Smooth muscle cell (in vitro differentiated cells): ENCODE measurements at regions not wholly inside any gene's neighbourhood (a gene's known extent, or its start where the extent isn't known, plus 50 kb on each side); places are given as distances from the start of the nearest gene placed in this dataset.

Experiments
- DNase-seq: peaks from one replicate; lab custom pipeline; 2025; ENCODE audit not compliant: unreplicated experiment; lab: John Stamatoyannopoulos, UW
- H2AFZ ChIP-seq: fragments of 200-600 bp; sonication (generic); 2 replicates; pipeline ENCODE4 v1.6.0; 2016; ENCODE audit warnings: antibody characterized with exemption, low read depth, mild to moderate bottlenecking
- H3F3A ChIP-seq: fragments of 200-600 bp; sonication (generic); 2 replicates; pipeline ENCODE4 v1.6.0; 2017; ENCODE audit warnings: antibody characterized with exemption, low read depth
- H3K27ac ChIP-seq: fragments of 200-600 bp; sonication (generic); 2 replicates; pipeline ENCODE4 v1.5.1; 2016; ENCODE audit warnings: low read depth, mild to moderate bottlenecking
- H3K27me3 ChIP-seq: fragments of 200-600 bp; sonication (generic); 2 replicates; pipeline ENCODE4 v1.6.1; 2016; ENCODE audit warnings: low read depth, mild to moderate bottlenecking
- H3K36me3 ChIP-seq: fragments of 200-600 bp; sonication (generic); 2 replicates; pipeline ENCODE4 v1.5.1; 2016; ENCODE audit warnings: low read depth
- H3K4me1 ChIP-seq: fragments of 200-600 bp; sonication (generic); 2 replicates; pipeline ENCODE4 v1.5.1; 2016; ENCODE audit warnings: low read depth
- H3K4me2 ChIP-seq: fragments of 200-600 bp; sonication (generic); 2 replicates; pipeline ENCODE4 v1.6.0; 2016; ENCODE audit warnings: mild to moderate bottlenecking
- H3K4me3 ChIP-seq: fragments of 200-600 bp; sonication (generic); 2 replicates; pipeline ENCODE4 v1.5.1; 2016; ENCODE audit warnings: mild to moderate bottlenecking
- H3K79me2 ChIP-seq: fragments of 200-600 bp; sonication (generic); 2 replicates; pipeline ENCODE4 v1.6.0; 2016; ENCODE audit warnings: low read depth, mild to moderate bottlenecking
- H3K9ac ChIP-seq: fragments of 200-600 bp; sonication (generic); 2 replicates; pipeline ENCODE4 v1.6.0; 2016; ENCODE audit warnings: low read depth
- H3K9me3 ChIP-seq: fragments of 200-600 bp; sonication (generic); replicated peaks from 2 replicates; pipeline ENCODE4 v1.5.1; 2016; ENCODE audit warnings: low read depth
- H4K20me1 ChIP-seq: fragments of 200-600 bp; sonication (generic); 2 replicates; pipeline ENCODE4 v1.6.0; 2016; ENCODE audit warnings: low read depth
- CTCF ChIP-seq: fragments of 200-600 bp; sonication (generic); IDR thresholded peaks from 2 replicates; pipeline ENCODE4 v1.5.1; 2017; ENCODE audit warnings: borderline replicate concordance, mild to moderate bottlenecking, antibody characterized with exemption; ENCODE audit not compliant: insufficient read depth, poor library complexity, severe bottlenecking
- WGBS: methylation state at CpG from one replicate; pipeline ENCODE4 v1.1.7; 2016; ENCODE audit warnings: low lambda C conversion rate; 5-methylcytosine and 5-hydroxymethylcytosine counted together

- Histone ChIP-seq H3F3A (peaks cover 4% of the 10 kb centered on the region), H3K36me3 (no peaks in the 10 kb centered on the region), H3K79me2 (no peaks in the 10 kb centered on the region), H3K4me2 (no peak overlapping the region), H4K20me1 (no peaks in the 10 kb centered on the region), H3K9ac (no peak overlapping the region), H3K4me3 (no peak overlapping the region), H3K27me3 (no peaks in the 10 kb centered on the region), H3K9me3 (no peaks in the 10 kb centered on the region), H2AFZ (no peak overlapping the region), H3K4me1 (no peaks in the 10 kb centered on the region), H3K27ac (no peak overlapping the region)
- no peak for TF ChIP-seq CTCF
- 88% methylated on average over 5 of the region's 6 CpGs for WGBS
- no peak for DNase-seq
Observed at GRCh38 chr13:87887459-87888123, 216.4 kb downstream of the SLITRK5 start.

GRCh38 chr13:87889254-87889653, 218.1 kb downstream of the SLITRK5 start:
- no peaks in the 10 kb centered on the region for H3K9me3 ChIP-seq
- no peak for DNase-seq
- no peaks in the 10 kb centered on the region for H4K20me1 ChIP-seq
- no peak overlapping the region for H3K27ac ChIP-seq
- no peak overlapping the region for H3K4me3 ChIP-seq
- 75% methylated on average over 2 of the region's 2 CpGs for WGBS
- H3K9ac ChIP-seq = no peak overlapping the region
- H3K36me3 ChIP-seq = no peaks in the 10 kb centered on the region
- H3K4me1 ChIP-seq = no peaks in the 10 kb centered on the region
- H3K4me2 ChIP-seq = no peak overlapping the region
- H2AFZ ChIP-seq = no peak overlapping the region
- no peak for TF ChIP-seq CTCF
- H3K27me3 ChIP-seq = no peaks in the 10 kb centered on the region
- H3K79me2 ChIP-seq = no peaks in the 10 kb centered on the region
- H3F3A ChIP-seq = peaks cover 4% of the 10 kb centered on the region

GRCh38 chr13:87893186-87893585, 222.0 kb downstream of the SLITRK5 start:
- Histone ChIP-seq H3F3A (no peaks in the 10 kb centered on the region), H3K36me3 (no peaks in the 10 kb centered on the region), H3K27me3 (no peaks in the 10 kb centered on the region), H3K79me2 (no peaks in the 10 kb centered on the region), H3K4me3 (no peak overlapping the region), H2AFZ (no peak overlapping the region), H3K9ac (no peak overlapping the region), H3K4me2 (no peak overlapping the region), H3K27ac (no peak overlapping the region), H3K9me3 (no peaks in the 10 kb centered on the region), H4K20me1 (no peaks in the 10 kb centered on the region), H3K4me1 (no peaks in the 10 kb centered on the region)
- TF ChIP-seq CTCF = no peak
- DNase-seq = no peak

GRCh38 chr13:87894059-87894458, 222.9 kb downstream of the SLITRK5 start:
- Histone ChIP-seq H3K9me3 (no peaks in the 10 kb centered on the region), H2AFZ (no peak overlapping the region), H3K27ac (no peak overlapping the region), H3K4me1 (no peaks in the 10 kb centered on the region), H3K4me3 (no peak overlapping the region), H4K20me1 (no peaks in the 10 kb centered on the region), H3K9ac (no peak overlapping the region), H3K27me3 (no peaks in the 10 kb centered on the region), H3K4me2 (no peak overlapping the region), H3K36me3 (no peaks in the 10 kb centered on the region), H3K79me2 (no peaks in the 10 kb centered on the region), H3F3A (no peaks in the 10 kb centered on the region)
- WGBS = 69% methylated on average over 2 of the region's 2 CpGs
- TF ChIP-seq CTCF = no peak
- DNase-seq = no peak
